A549 (cell line): ENCODE measurements at regions not wholly inside any gene's neighbourhood (a gene's known extent, or its start where the extent isn't known, plus 50 kb on each side); places are given as distances from the start of the nearest gene placed in this dataset.

Experiments
- ATAC-seq, 2 experiments: fragments of 200-7000 bp in 1 of 2; fragments of >200 bp in 1 of 2; cut with Nextera tagmentation in 1 of 2; cut with Tn5 transposase in 1 of 2; 3 replicates each; pipeline versions ENCODE4 v1.8.0 to v1.9.1; 2018 to 2020; ENCODE audit warnings: mild to moderate bottlenecking in 1 of 2, moderate library complexity in 1 of 2
- CTCF ChIA-PET: fragments of 300-600 bp; sonication (Branson Sonifier 250); formaldehyde crosslinking; extraction: SDS; loops from one replicate; lab custom pipeline; 2021; ENCODE audit warnings: antibody characterized with exemption, inconsistent platforms; lab: Yijun Ruan, JAX
- POLR2A ChIA-PET: fragments of 350-600 bp; formaldehyde crosslinking; extraction: SDS; loops from one replicate; lab custom pipeline; 2021; ENCODE audit warnings: antibody characterized with exemption, inconsistent platforms; lab: Yijun Ruan, JAX
- DNase-seq, 2 experiments: peaks; one replicate each; pipeline versions ENCODE4 v3.0.0 to v3.0.0-alpha.2; 2011 to 2016; ENCODE audit warnings: low read depth in 1 of 2, low spot score in 1 of 2
- FAIRE-seq: peaks from 2 replicates; lab custom pipeline; 2011; peaks lifted over from hg19 to GRCh38; lab: Jason Lieb, UNC
- H3K27ac ChIP-seq, 2 experiments: fragments of >200 bp; sonication (Bioruptor Twin); formaldehyde crosslinking; 3 replicates each; pipeline ENCODE4 v1.5.1; 2016 to 2017
- H3K4me1 ChIP-seq: fragments of >200 bp; sonication (Bioruptor Twin); formaldehyde crosslinking; 3 replicates; pipeline ENCODE4 v1.6.1; 2016
- H3K4me2 ChIP-seq: fragments of >200 bp; sonication (Bioruptor Twin); formaldehyde crosslinking; 3 replicates; pipeline ENCODE4 v1.6.1; 2016
- H3K4me3 ChIP-seq: fragments of >200 bp; sonication (Bioruptor Twin); formaldehyde crosslinking; 3 replicates; pipeline ENCODE4 v1.5.1; 2016
- H3K9me3 ChIP-seq: fragments of >200 bp; sonication (Bioruptor Twin); formaldehyde crosslinking; 3 replicates; pipeline ENCODE4 v1.6.1; 2016
- BHLHE40 ChIP-seq: IDR thresholded peaks from 2 replicates; pipeline ENCODE4 v1.6.1; 2012; ENCODE audit warnings: low read depth, low read length, inconsistent platforms
- CEBPB ChIP-seq, 2 experiments: fragments of >200 bp in 1 of 2; sonication (Bioruptor Twin) in 1 of 2; formaldehyde crosslinking in 1 of 2; IDR thresholded peaks; 2 replicates each; pipeline ENCODE4 v1.6.1; 2012 to 2016
- FOSL2 ChIP-seq, 2 experiments: fragments of 450-650 bp in 1 of 2; fragments of >200 bp in 1 of 2; sonication (Bioruptor Twin) in 1 of 2; formaldehyde crosslinking; IDR thresholded peaks; 2 replicates each; pipeline versions ENCODE4 v1.5.0 to v1.6.1; 2016 to 2020; ENCODE audit warnings: mild to moderate bottlenecking in 1 of 2, moderate library complexity in 1 of 2
- HDAC2 ChIP-seq: fragments of 200-600 bp; sonication (generic); IDR thresholded peaks from 2 replicates; pipeline ENCODE4 v1.6.1; 2016
- HOXA7 ChIP-seq: fragments of 250-450 bp; sonication (Bioruptor Pico); IDR thresholded peaks from 2 replicates; pipeline ENCODE4 v1.5.0; 2020; ENCODE audit warnings: mild to moderate bottlenecking, moderate library complexity
- JUN ChIP-seq, 2 experiments: fragments of >200 bp; sonication (Bioruptor Twin); formaldehyde crosslinking; IDR thresholded peaks; 2 replicates in 1 of 2; 3 replicates in 1 of 2; pipeline ENCODE4 v1.6.1; 2016 to 2017
- JUNB ChIP-seq: fragments of >200 bp; sonication (Bioruptor Twin); formaldehyde crosslinking; IDR thresholded peaks from 2 replicates; pipeline ENCODE4 v1.6.1; 2016
- KDM1A ChIP-seq: fragments of 200-600 bp; sonication (generic); IDR thresholded peaks from 2 replicates; pipeline ENCODE4 v1.6.1; 2016; ENCODE audit warnings: low read depth, mild to moderate bottlenecking
- KDM5A ChIP-seq: fragments of 200-600 bp; sonication (generic); IDR thresholded peaks from 2 replicates; pipeline ENCODE4 v1.6.1; 2016; ENCODE audit warnings: antibody characterized with exemption, mild to moderate bottlenecking
- MAFK ChIP-seq: fragments of 450-650 bp; IDR thresholded peaks from 2 replicates; pipeline ENCODE4 v1.6.1; 2014; ENCODE audit not compliant: partially characterized antibody
- MYC ChIP-seq: IDR thresholded peaks from 2 replicates; pipeline ENCODE4 v1.6.1; 2012; ENCODE audit warnings: mild to moderate bottlenecking, inconsistent platforms, low read length, improper control_type of control experiment, borderline replicate concordance
- POLR2A ChIP-seq: IDR thresholded peaks from 2 replicates; pipeline ENCODE4 v1.6.1; 2012; ENCODE audit warnings: mild to moderate bottlenecking, low read length
- RCOR1 ChIP-seq: fragments of 150-350 bp; IDR thresholded peaks from 2 replicates; pipeline ENCODE4 v1.6.1; 2014; ENCODE audit warnings: antibody characterized with exemption, low read length, low read depth
- RFX5 ChIP-seq: fragments of 450-650 bp; IDR thresholded peaks from 2 replicates; pipeline ENCODE4 v1.7.1; 2014; ENCODE audit warnings: antibody characterized with exemption, mild to moderate bottlenecking, moderate library complexity
- SMC3 ChIP-seq: fragments of >200 bp; sonication (Bioruptor Twin); formaldehyde crosslinking; IDR thresholded peaks from 3 replicates; pipeline ENCODE4 v1.6.1; 2018; ENCODE audit warnings: inconsistent platforms
- WGBS: methylation state at CpG from one replicate; pipeline ENCODE4 v1.1.6; 2017; ENCODE audit errors: missing lambda C conversion rate; 5-methylcytosine and 5-hydroxymethylcytosine counted together
- TF ChIP-seq, protein P1 (sequence below): fragments of 150-350 bp; IDR thresholded peaks from 2 replicates; pipeline ENCODE4 v1.6.1; 2014; ENCODE audit warnings: low read depth, mild to moderate bottlenecking, low read length
- TF ChIP-seq, protein P2 (sequence below): fragments of >200 bp; sonication (Bioruptor Twin); formaldehyde crosslinking; IDR thresholded peaks from 3 replicates; pipeline ENCODE4 v1.5.1; 2016
- TF ChIP-seq, protein P3 (sequence below): IDR thresholded peaks from 2 replicates; pipeline ENCODE4 v1.6.1; 2012
- TF ChIP-seq, protein P4 (sequence below): fragments of 250-450 bp; sonication (Bioruptor Pico); IDR thresholded peaks from 2 replicates; pipeline ENCODE4 v1.5.0; 2020; ENCODE audit warnings: low read depth, mild to moderate bottlenecking, moderate library complexity
- TF ChIP-seq, protein P5 (sequence below): fragments of >200 bp; sonication (Bioruptor Twin); formaldehyde crosslinking; IDR thresholded peaks from 3 replicates; pipeline ENCODE4 v1.6.1; 2016

DNA sequence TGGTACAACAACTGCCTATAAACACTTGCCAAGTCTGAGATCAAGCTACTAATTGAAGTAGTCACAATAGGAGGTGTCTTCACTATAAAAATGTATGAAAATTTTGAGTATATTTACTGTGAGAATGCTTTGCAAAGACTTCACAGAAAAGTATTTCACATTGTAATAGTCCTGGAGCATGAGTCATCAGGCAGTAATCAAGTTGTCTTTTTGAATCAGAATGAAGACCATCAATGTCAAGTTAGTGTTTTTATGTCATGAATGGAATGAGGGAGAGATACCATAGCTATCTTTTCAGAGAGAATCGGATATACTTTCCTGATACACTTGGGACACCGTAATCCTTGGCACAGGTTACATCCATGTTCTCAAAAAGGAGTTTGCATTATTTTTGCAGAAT is 466.9 kb upstream of the ARRDC3 start:
- H3K9me3 ChIP-seq, result no peaks in the 10 kb centered on the region
- DNase-seq, result no peak
- H3K4me3 ChIP-seq, result no peak overlapping the region
- ChIA-PET CTCF (no interaction called here), POLR2A (no interaction called here)
- H3K4me1 ChIP-seq, result peaks cover 29% of the 10 kb centered on the region
- 78% methylated on average over 2 of the region's 2 CpGs for WGBS
- TF ChIP-seq FOSL2 (IDR thresholded peaks at IDR 0.05), result 0 out of 2 replicates have a peak, but pooled peaks have one; percentile 11
- TF ChIP-seq FOSL2 (CRISPR knock-in tag; IDR thresholded peaks at IDR 0.05), result peak; percentile 64
- TF ChIP-seq, protein P1, sequence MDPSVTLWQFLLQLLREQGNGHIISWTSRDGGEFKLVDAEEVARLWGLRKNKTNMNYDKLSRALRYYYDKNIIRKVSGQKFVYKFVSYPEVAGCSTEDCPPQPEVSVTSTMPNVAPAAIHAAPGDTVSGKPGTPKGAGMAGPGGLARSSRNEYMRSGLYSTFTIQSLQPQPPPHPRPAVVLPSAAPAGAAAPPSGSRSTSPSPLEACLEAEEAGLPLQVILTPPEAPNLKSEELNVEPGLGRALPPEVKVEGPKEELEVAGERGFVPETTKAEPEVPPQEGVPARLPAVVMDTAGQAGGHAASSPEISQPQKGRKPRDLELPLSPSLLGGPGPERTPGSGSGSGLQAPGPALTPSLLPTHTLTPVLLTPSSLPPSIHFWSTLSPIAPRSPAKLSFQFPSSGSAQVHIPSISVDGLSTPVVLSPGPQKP, result no peak
- TF ChIP-seq, protein P2, sequence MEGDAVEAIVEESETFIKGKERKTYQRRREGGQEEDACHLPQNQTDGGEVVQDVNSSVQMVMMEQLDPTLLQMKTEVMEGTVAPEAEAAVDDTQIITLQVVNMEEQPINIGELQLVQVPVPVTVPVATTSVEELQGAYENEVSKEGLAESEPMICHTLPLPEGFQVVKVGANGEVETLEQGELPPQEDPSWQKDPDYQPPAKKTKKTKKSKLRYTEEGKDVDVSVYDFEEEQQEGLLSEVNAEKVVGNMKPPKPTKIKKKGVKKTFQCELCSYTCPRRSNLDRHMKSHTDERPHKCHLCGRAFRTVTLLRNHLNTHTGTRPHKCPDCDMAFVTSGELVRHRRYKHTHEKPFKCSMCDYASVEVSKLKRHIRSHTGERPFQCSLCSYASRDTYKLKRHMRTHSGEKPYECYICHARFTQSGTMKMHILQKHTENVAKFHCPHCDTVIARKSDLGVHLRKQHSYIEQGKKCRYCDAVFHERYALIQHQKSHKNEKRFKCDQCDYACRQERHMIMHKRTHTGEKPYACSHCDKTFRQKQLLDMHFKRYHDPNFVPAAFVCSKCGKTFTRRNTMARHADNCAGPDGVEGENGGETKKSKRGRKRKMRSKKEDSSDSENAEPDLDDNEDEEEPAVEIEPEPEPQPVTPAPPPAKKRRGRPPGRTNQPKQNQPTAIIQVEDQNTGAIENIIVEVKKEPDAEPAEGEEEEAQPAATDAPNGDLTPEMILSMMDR, result no peak
- no peak overlapping the region for H3K27ac ChIP-seq
- H3K4me2 ChIP-seq, result peak overlapping the region; percentile 20; the same call in 1 of the 3 replicates
- FAIRE-seq, result no peak
- no peak for ATAC-seq

DNA sequence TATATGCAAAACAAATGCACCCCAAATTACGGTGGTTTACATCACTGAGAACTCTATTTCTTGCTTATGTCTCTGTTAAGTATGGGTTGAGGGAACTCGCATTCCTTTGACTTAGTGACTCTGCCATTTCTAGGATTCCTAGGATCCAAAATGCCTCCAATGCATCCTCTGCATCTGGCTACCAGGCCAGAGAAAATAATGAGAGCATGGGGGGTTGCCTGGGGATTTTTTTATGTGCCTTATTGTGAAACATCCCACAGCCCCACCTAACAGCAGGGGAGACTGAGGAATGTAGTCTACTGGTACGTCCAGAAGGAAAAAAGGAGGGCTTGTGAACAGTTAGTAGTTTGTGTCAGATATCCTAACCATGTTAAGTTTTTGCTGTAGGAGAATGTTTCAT is 466.0 kb upstream of the ARRDC3 start:
- DNase-seq (no peak), ATAC-seq (0 out of 6 replicates have a peak, but pooled peaks of 1 of the 2 experiments have one; percentile 22), FAIRE-seq (no peak)
- Histone ChIP-seq H3K4me2 (peak overlapping the region; percentile 55; the same call in 2 of the 3 replicates), H3K9me3 (no peaks in the 10 kb centered on the region), H3K27ac (peak overlapping the region; percentile 9 to 31; a peak in 1 of 6 replicates), H3K4me3 (no peak overlapping the region), H3K4me1 (peaks cover 29% of the 10 kb centered on the region)
- POLR2A ChIA-PET, result no interaction called here
- WGBS, result 74% methylated on average over 3 of the region's 3 CpGs
- CTCF ChIA-PET, result no interaction called here
- TF ChIP-seq, protein P3, sequence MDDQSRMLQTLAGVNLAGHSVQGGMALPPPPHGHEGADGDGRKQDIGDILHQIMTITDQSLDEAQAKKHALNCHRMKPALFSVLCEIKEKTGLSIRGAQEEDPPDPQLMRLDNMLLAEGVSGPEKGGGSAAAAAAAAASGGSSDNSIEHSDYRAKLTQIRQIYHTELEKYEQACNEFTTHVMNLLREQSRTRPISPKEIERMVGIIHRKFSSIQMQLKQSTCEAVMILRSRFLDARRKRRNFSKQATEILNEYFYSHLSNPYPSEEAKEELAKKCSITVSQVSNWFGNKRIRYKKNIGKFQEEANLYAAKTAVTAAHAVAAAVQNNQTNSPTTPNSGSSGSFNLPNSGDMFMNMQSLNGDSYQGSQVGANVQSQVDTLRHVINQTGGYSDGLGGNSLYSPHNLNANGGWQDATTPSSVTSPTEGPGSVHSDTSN, result no peak
- TF ChIP-seq HOXA7 (CRISPR knock-in tag), result no peak
- no peak for TF ChIP-seq RFX5
- no peak for TF ChIP-seq HDAC2
- TF ChIP-seq, protein P4, sequence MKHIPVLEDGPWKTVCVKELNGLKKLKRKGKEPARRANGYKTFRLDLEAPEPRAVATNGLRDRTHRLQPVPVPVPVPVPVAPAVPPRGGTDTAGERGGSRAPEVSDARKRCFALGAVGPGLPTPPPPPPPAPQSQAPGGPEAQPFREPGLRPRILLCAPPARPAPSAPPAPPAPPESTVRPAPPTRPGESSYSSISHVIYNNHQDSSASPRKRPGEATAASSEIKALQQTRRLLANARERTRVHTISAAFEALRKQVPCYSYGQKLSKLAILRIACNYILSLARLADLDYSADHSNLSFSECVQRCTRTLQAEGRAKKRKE (CRISPR knock-in tag), result no peak
- TF ChIP-seq KDM1A, result no peak
- TF ChIP-seq MYC, result no peak
- no peak for TF ChIP-seq RCOR1
- TF ChIP-seq KDM5A, result no peak
- no peak for TF ChIP-seq POLR2A

DNA sequence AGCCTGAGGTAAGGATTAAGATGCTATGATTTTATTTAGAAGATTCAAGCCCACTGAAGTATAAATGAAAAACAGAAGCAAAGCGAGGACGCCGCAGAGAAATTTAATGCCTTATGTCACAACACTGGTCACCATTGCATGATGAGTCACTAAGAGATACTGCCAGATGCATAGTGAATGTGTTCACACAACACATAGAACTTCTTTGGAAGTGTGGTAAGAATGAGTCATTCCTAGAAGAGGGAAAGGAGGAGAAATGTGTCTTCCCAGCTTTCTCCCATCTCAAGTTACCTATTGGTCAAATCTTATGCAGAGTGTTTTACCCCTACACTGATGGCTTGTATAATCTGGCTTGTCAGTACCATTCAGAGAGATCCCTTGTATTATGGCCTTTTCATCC is 465.3 kb upstream of the ARRDC3 start:
- peak; percentile 97 to 100 for ATAC-seq
- DNase-seq, result peak; percentile 36 to 79
- peak overlapping the region; percentile 9 to 31; a peak in 1 of 6 replicates for H3K27ac ChIP-seq
- CTCF ChIA-PET, result interaction anchor here (1.2 kb wide), 1 partner anchor 16 kb away, joined by 5 read pairs; no protein-coding TSS in a partner anchor
- H3K4me3 ChIP-seq, result no peak overlapping the region
- peak; percentile 77 for FAIRE-seq
- POLR2A ChIA-PET, result no interaction called here
- H3K4me1 ChIP-seq, result peaks cover 29% of the 10 kb centered on the region
- WGBS, result 9% methylated on average over 3 of the region's 3 CpGs
- no peak for TF ChIP-seq BHLHE40
- peak; percentile 18 to 42; a peak in 1 of 5 replicates for TF ChIP-seq JUN (IDR thresholded peaks at IDR 0.05)
- peak; percentile 76 to 80 for TF ChIP-seq CEBPB (IDR thresholded peaks at IDR 0.05)
- TF ChIP-seq, protein P5, sequence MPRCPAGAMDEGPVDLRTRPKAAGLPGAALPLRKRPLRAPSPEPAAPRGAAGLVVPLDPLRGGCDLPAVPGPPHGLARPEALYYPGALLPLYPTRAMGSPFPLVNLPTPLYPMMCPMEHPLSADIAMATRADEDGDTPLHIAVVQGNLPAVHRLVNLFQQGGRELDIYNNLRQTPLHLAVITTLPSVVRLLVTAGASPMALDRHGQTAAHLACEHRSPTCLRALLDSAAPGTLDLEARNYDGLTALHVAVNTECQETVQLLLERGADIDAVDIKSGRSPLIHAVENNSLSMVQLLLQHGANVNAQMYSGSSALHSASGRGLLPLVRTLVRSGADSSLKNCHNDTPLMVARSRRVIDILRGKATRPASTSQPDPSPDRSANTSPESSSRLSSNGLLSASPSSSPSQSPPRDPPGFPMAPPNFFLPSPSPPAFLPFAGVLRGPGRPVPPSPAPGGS, result no peak
- peak; percentile 86 for TF ChIP-seq JUNB
- TF ChIP-seq MAFK, result peak; percentile 19
- no peak for TF ChIP-seq SMC3
- TF ChIP-seq FOSL2 (IDR thresholded peaks at IDR 0.05), result peak; percentile 93
- TF ChIP-seq FOSL2 (CRISPR knock-in tag; IDR thresholded peaks at IDR 0.05), result peak; percentile 98
- H3K9me3 ChIP-seq, result no peaks in the 10 kb centered on the region
- peak overlapping the region; percentile 55 for H3K4me2 ChIP-seq
